ENCODE measurements at regions not wholly inside any gene's neighbourhood (a gene's known extent, or its start where the extent isn't known, plus 50 kb on each side); places are given as distances from the start of the nearest gene placed in this dataset.
A peak's percentile ranks its signal among the peaks of the same experiment; 100 is the strongest.

GRCh38 chrX:130974323-130974722 is 71.3 kb upstream of the ENOX2 start:
- DNase-seq = no peak

- DNase-seq = peak; percentile 52
Measured at GRCh38 chrX:130975947-130976346, 72.9 kb upstream of the ENOX2 start.

- no peak for DNase-seq
Measured at GRCh38 chrX:130981836-130982235, 76.3 kb upstream of the ARHGAP36 start.

- no peak for DNase-seq
Measured at GRCh38 chrX:130984782-130985181, 73.4 kb upstream of the ARHGAP36 start.

- DNase-seq = no peak
Measured at GRCh38 chrX:130987241-130987640, 70.9 kb upstream of the ARHGAP36 start.

- no peak for DNase-seq
Measured at GRCh38 chrX:130990723-130991122, 67.4 kb upstream of the ARHGAP36 start.

- DNase-seq = peak; percentile 25
Measured at GRCh38 chrX:130994671-130995070, 63.5 kb upstream of the ARHGAP36 start.

GRCh38 chrX:130995439-130995838 is 62.7 kb upstream of the ARHGAP36 start:
- DNase-seq = no peak

GRCh38 chrX:130997314-130997713 is 60.8 kb upstream of the ARHGAP36 start:
- no peak for DNase-seq

GRCh38 chrX:130999360-130999759 is 58.8 kb upstream of the ARHGAP36 start:
- no peak for DNase-seq

All from activated CD4-positive, alpha-beta T cell treated with anti-CD3 and anti-CD28 coated beads, Interleukin-2, amount 50 U/mL, for 16 hours (primary cell).